Fibroblast of lung (primary cell): ENCODE measurements at regions not wholly inside any gene's neighbourhood (a gene's known extent, or its start where the extent isn't known, plus 50 kb on each side); places are given as distances from the start of the nearest gene placed in this dataset.
A peak's percentile ranks its signal among the peaks of the same experiment; 100 is the strongest.

Source experiments
- DNase-seq, 2 donors: peaks; one replicate each; pipeline versions ENCODE4 v3.0.0 to v3.0.0-alpha.2; 2010; ENCODE audit warnings: low read depth in 2 of 2
- H2AFZ ChIP-seq: 2 replicates; pipeline ENCODE4 v1.5.1; 2012; ENCODE audit warnings: low read length, control low read depth, inconsistent platforms
- H3K27ac ChIP-seq: 2 replicates; pipeline ENCODE4 v1.5.1; 2011; ENCODE audit warnings: low read length, control low read depth; ENCODE audit not compliant: insufficient read depth
- H3K27me3 ChIP-seq: 2 replicates; pipeline ENCODE4 v1.5.1; 2011; ENCODE audit warnings: mild to moderate bottlenecking, low read length; ENCODE audit not compliant: control insufficient read depth, insufficient read depth
- H3K36me3 ChIP-seq: 2 replicates; pipeline ENCODE4 v1.5.1; 2011; ENCODE audit warnings: low read length; ENCODE audit not compliant: control insufficient read depth, insufficient read depth
- H3K4me1 ChIP-seq: 2 replicates; pipeline ENCODE4 v1.5.1; 2011; ENCODE audit warnings: low read length; ENCODE audit not compliant: control insufficient read depth, insufficient read depth; ENCODE audit errors: extremely low read depth
- H3K4me2 ChIP-seq: 2 replicates; pipeline ENCODE4 v1.5.1; 2011; ENCODE audit warnings: low read length, control low read depth; ENCODE audit not compliant: insufficient read depth; ENCODE audit errors: extremely low read depth
- H3K4me3 ChIP-seq, 4 experiments: fragments of 200-600 bp in 1 of 4; sonication (generic) in 1 of 4; replicated peaks in 1 of 4; 2 replicates each; pipeline ENCODE4 v1.5.1; 2011 to 2016; ENCODE audit warnings: low read length in 4 of 4, low read depth in 3 of 4, mild to moderate bottlenecking in 3 of 4, control low read depth in 2 of 4, inconsistent platforms in 1 of 4, mixed read lengths in 1 of 4; ENCODE audit not compliant: insufficient read depth in 1 of 4; ENCODE audit errors: control extremely low read depth in 1 of 4
- H3K79me2 ChIP-seq: 2 replicates; pipeline ENCODE4 v1.5.1; 2012; ENCODE audit warnings: mild to moderate bottlenecking, low read length, inconsistent platforms; ENCODE audit not compliant: control insufficient read depth, insufficient read depth
- H3K9ac ChIP-seq: 2 replicates; pipeline ENCODE4 v1.5.1; 2011; ENCODE audit warnings: mild to moderate bottlenecking, low read length, control low read depth; ENCODE audit not compliant: insufficient read depth
- H3K9me3 ChIP-seq: 2 replicates; pipeline ENCODE4 v1.5.1; 2012; ENCODE audit warnings: low read depth, low read length; ENCODE audit not compliant: control insufficient read depth, insufficient read depth
- H4K20me1 ChIP-seq: 2 replicates; pipeline ENCODE4 v1.5.1; 2011; ENCODE audit warnings: low read length; ENCODE audit not compliant: control insufficient read depth, insufficient read depth; ENCODE audit errors: extremely low read depth
- CTCF ChIP-seq, 2 donors: IDR thresholded peaks in 1 of 2; conservative IDR thresholded peaks in 1 of 2; 1 replicate in 1 of 2; 2 replicates in 1 of 2; pipeline ENCODE4 v1.5.1; 2011 to 2012; ENCODE audit warnings: low read length in 2 of 2, control low read depth in 1 of 2, inconsistent platforms in 1 of 2, low read depth in 1 of 2, mild to moderate bottlenecking in 1 of 2
- EZH2 ChIP-seq: IDR thresholded peaks from 2 replicates; pipeline ENCODE4 v1.5.1; 2012; ENCODE audit warnings: low read length, control low read depth, mild to moderate bottlenecking; ENCODE audit errors: missing control alignments

GRCh38 chr5:82889088-82889487, 188.1 kb downstream of the TMEM167A start:
- TF ChIP-seq CTCF (conservative IDR thresholded peaks at IDR 0.05 in 1 of 2, IDR thresholded peaks at IDR 0.05 in 1 of 2; ENCODE audit: low read depth in 1 of 2, low read length in 2 of 2) (no peak), EZH2 (no peak)

GRCh38 chr5:82886911-82887310, 190.3 kb downstream of the TMEM167A start:
- H3K4me3 ChIP-seq = no peak overlapping the region
- no peak overlapping the region for H2AFZ ChIP-seq
- DNase-seq = peak in 1 of 2 donors; percentile 85
- H3K4me1 ChIP-seq = no peaks in the 10 kb centered on the region
- no peak overlapping the region for H3K27ac ChIP-seq
- H3K4me2 ChIP-seq = no peak overlapping the region
- H4K20me1 ChIP-seq = no peaks in the 10 kb centered on the region
- no peaks in the 10 kb centered on the region for H3K79me2 ChIP-seq
- no peak overlapping the region for H3K9ac ChIP-seq
- no peaks in the 10 kb centered on the region for H3K36me3 ChIP-seq
- H3K9me3 ChIP-seq = no peaks in the 10 kb centered on the region
- TF ChIP-seq CTCF (conservative IDR thresholded peaks at IDR 0.05 in 1 of 2, IDR thresholded peaks at IDR 0.05 in 1 of 2; ENCODE audit: low read depth in 1 of 2, low read length in 2 of 2) (no peak), EZH2 (no peak)
- no peaks in the 10 kb centered on the region for H3K27me3 ChIP-seq

More at GRCh38 chr5:82889088-82889487, 188.1 kb downstream of the TMEM167A start:
- Histone ChIP-seq H3K4me2 (no peak overlapping the region), H3K36me3 (no peaks in the 10 kb centered on the region), H3K79me2 (no peaks in the 10 kb centered on the region), H3K27me3 (no peaks in the 10 kb centered on the region), H3K9me3 (no peaks in the 10 kb centered on the region), H4K20me1 (no peaks in the 10 kb centered on the region), H3K9ac (no peak overlapping the region), H2AFZ (no peak overlapping the region), H3K27ac (no peak overlapping the region), H3K4me1 (no peaks in the 10 kb centered on the region), H3K4me3 (no peak overlapping the region)
- DNase-seq = no peak

- Histone ChIP-seq H3K79me2 (no peaks in the 10 kb centered on the region), H3K9ac (no peak overlapping the region), H3K4me3 (no peak overlapping the region), H2AFZ (no peak overlapping the region), H3K9me3 (no peaks in the 10 kb centered on the region), H3K36me3 (no peaks in the 10 kb centered on the region), H3K27ac (no peak overlapping the region), H3K27me3 (no peaks in the 10 kb centered on the region), H4K20me1 (no peaks in the 10 kb centered on the region), H3K4me1 (no peaks in the 10 kb centered on the region), H3K4me2 (no peak overlapping the region)
- DNase-seq = peak; percentile 13 to 78
- TF ChIP-seq EZH2 = no peak
- no peak for TF ChIP-seq CTCF (conservative IDR thresholded peaks at IDR 0.05 in 1 of 2, IDR thresholded peaks at IDR 0.05 in 1 of 2; ENCODE audit: low read depth in 1 of 2, low read length in 2 of 2)
Measured at GRCh38 chr5:82885627-82886389, 191.4 kb downstream of the TMEM167A start.
